ENCODE measurements at regions not wholly inside any gene's neighbourhood (a gene's known extent, or its start where the extent isn't known, plus 50 kb on each side); places are given as distances from the start of the nearest gene placed in this dataset.
"Not testable (repeated sequence)": the region's sequence is repeated elsewhere in the genome, so short reads cannot be mapped to it uniquely, and the experiment has no call there.

DNA sequence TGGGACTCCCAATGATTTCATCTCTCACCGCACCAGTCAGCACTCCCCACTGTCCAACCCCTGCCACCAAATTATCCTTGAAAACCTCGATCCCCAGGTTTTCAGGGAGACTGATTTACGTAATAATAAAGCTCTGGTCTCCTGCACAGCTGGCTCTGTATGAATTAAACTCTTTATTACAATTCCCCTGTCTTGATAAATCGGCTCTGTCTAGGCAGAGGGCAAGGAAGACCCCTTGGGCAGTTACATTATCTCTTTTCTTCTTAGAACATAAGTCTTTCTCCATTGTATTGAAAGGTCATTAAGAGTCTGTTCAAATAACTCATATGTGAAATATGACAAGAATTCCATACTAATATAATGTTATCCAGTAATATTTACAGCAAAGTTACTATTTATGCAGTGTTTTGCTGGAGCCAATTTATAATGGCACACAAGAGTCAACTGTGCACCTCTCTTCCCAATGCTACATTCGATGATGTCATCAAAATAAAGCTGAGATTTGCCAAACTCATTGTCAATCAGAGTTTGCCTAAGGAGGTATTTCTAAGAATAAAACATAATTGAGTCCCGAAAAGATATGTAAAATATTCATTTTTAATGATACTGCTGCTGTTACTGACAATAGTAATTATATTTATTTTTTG is 1297.2 kb upstream of the LRRTM3 start:
- DNase-seq (ENCODE audit: low spot score) = no peak

GRCh38 chr10:65660006-65660405 is 1265.8 kb upstream of the LRRTM3 start:
- DNase-seq (ENCODE audit: low spot score) = no peak

DNA sequence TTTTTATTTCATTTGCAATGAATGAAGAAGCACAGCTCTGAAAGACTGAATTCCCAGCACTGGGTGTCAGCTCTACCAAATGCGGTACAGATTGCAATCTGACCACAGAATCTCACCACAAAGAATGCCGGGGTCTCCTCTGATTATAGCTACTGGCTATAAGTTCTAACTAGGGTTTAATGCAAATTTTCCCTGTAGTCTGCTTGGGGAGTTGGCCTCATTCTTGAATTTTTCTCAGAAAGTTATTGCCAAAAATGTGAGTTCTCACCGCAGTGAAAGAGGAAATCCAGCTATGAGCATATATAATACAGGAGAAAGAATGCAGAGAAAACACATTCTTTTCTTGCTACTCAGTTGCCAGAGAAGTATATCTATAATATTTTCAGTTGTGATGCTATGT is 1255.7 kb upstream of the LRRTM3 start:
- DNase-seq (ENCODE audit: low spot score) = no peak

GRCh38 chr10:65670596-65670995 is 1255.2 kb upstream of the LRRTM3 start:
- DNase-seq (ENCODE audit: low spot score) = not testable (repeated sequence)

GRCh38 chr10:65675236-65675635 is 1250.6 kb upstream of the LRRTM3 start:
- no peak for DNase-seq (ENCODE audit: low spot score)

GRCh38 chr10:65684896-65685295 is 1240.9 kb upstream of the LRRTM3 start:
- DNase-seq (ENCODE audit: low spot score) = no peak

GRCh38 chr10:65701168-65701776 is 1224.6 kb upstream of the LRRTM3 start:
- no peak for DNase-seq (ENCODE audit: low spot score)

- DNase-seq (ENCODE audit: low spot score) = no peak
Observed at GRCh38 chr10:65708057-65708456, 1217.8 kb upstream of the LRRTM3 start.

GRCh38 chr10:65710306-65710705 is 1215.5 kb upstream of the LRRTM3 start:
- DNase-seq (ENCODE audit: low spot score) = no peak

DNA sequence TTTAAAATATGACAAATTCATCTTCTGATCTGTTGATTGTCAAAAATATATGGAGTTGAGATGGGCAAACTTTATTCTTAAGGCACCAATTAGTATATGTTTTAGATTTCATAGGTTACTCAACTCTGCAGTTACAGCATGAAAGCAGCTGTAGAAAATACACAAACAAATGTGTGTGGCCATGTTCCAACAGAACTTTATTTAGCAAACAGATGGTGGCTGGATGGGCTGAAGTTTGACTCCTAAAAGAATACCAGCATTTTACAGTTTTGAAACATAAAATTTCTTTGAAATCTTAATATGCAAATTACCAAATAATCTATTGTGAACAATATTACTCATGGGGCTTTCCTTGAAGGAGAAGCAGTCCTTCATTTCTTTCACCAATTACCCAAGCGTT is 1206.0 kb upstream of the LRRTM3 start:
- no peak for DNase-seq (ENCODE audit: low spot score)

DNA sequence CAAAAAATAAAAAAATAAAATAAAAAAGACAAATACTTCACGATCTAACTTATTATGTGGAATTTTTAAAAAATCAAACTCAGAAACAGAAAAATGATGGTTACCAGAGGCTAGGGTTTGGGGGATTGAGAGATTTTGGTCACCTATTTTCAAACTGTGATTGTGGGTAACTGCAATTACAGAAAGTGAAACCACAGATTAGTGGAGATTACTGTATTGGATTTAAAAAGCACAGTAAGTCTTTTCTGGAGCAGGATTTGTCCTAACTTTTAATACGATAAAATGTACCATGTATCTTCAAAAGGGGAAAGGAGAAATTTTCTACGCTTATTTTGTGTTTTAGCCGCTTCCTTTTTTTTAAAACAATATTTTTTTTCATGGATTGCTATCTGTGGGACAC is 1204.9 kb upstream of the LRRTM3 start:
- no peak for DNase-seq (ENCODE audit: low spot score)

DNA sequence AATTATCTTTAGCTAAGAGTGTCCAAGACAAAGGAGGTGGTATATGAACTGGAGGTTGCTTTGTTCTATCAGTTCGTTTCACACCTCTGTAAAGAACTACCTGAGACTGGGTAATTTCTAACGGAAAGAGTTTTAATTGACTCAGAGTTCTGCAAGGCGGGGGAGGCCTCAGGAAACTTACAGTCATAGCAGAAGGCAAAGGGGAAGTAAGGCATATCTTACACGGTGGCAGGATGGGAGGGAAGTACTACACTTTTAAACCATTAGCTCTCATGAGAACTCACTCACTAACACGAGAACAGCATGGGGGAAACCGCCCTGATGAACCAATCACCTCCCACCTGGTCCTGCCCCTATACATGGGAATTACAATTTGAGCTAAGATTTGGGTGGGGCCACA is 1202.3 kb upstream of the LRRTM3 start:
- no peak for DNase-seq (ENCODE audit: low spot score)

- no peak for DNase-seq (ENCODE audit: low spot score)
Observed at GRCh38 chr10:65735382-65735781, 1190.5 kb upstream of the LRRTM3 start.

- no peak for DNase-seq (ENCODE audit: low spot score)
Observed at GRCh38 chr10:65742906-65743305, 1182.9 kb upstream of the LRRTM3 start.

DNA sequence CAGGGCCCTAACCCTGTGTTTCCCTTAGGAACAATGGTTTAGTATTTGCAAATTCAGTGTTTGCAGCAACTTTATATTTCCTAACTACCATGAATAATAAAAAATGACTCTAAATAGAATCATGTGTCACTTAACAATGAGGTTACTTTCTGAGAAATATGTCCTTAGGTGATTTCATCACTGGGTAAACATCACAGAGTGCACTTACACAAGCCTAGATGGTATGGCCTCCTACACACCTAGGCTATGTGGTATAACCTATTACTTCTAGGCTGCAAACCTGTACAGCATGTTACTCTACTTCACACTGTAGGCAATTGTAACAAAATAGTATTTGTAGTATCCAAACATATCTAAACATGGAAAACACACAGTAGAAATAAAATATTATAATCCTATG is 1174.6 kb upstream of the LRRTM3 start:
- DNase-seq (ENCODE audit: low spot score) = no peak

- DNase-seq (ENCODE audit: low spot score) = no peak
Observed at GRCh38 chr10:65751896-65752295, 1173.9 kb upstream of the LRRTM3 start.

- DNase-seq (ENCODE audit: low spot score) = no peak
Observed at GRCh38 chr10:65753532-65753931, 1172.3 kb upstream of the LRRTM3 start.

DNA sequence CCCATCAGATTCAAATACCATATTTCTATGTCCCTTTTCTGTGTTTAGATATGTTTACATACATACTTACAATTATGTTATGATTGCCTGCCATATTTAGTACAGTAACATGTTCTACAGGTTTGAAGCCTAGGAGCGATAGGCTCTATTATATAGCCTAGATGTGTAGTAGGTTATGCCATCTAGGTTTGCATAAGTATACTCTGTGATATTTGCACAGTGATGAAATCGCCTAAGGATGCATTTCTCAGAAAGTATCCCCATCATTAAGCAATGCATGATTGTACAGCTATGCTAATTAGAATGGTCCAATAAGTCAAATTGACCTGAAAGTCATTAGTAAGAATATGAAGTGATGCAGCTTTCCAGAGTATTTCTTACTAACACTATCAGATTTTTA is 1171.7 kb upstream of the LRRTM3 start:
- no peak for DNase-seq (ENCODE audit: low spot score)

- no peak for DNase-seq (ENCODE audit: low spot score)
Observed at GRCh38 chr10:65762311-65762710, 1163.5 kb upstream of the LRRTM3 start.

- no peak for DNase-seq (ENCODE audit: low spot score)
Observed at GRCh38 chr10:65765006-65765541, 1160.8 kb upstream of the LRRTM3 start.

- no peak for DNase-seq (ENCODE audit: low spot score)
Observed at GRCh38 chr10:65769828-65770227, 1156.0 kb upstream of the LRRTM3 start.

GRCh38 chr10:65778753-65779152 is 1147.1 kb upstream of the LRRTM3 start:
- no peak for DNase-seq (ENCODE audit: low spot score)

GRCh38 chr10:65779985-65780384 is 1145.9 kb upstream of the LRRTM3 start:
- no peak for DNase-seq (ENCODE audit: low spot score)

GRCh38 chr10:65786279-65786678 is 1139.6 kb upstream of the LRRTM3 start:
- DNase-seq (ENCODE audit: low spot score) = no peak
